Mucosa of rectum (tissue), 2 donors: ENCODE measurements at regions not wholly inside any gene's neighbourhood (a gene's known extent, or its start where the extent isn't known, plus 50 kb on each side); places are given as distances from the start of the nearest gene placed in this dataset.
"Not testable (repeated sequence)": the region's sequence is repeated elsewhere in the genome, so short reads cannot be mapped to it uniquely, and the experiment has no call there.

Source experiments
- H3K27ac ChIP-seq, 2 donors: one replicate each; pipeline ENCODE4 v1.7.0; 2013; ENCODE audit warnings: inconsistent platforms in 2 of 2, low read depth in 2 of 2, low read length in 2 of 2
- H3K27me3 ChIP-seq, 2 donors: one replicate each; pipeline ENCODE4 v1.7.0; 2013; ENCODE audit warnings: low read length in 2 of 2; ENCODE audit not compliant: control insufficient read depth in 2 of 2, insufficient read depth in 2 of 2
- H3K36me3 ChIP-seq, 2 donors: one replicate each; pipeline ENCODE4 v1.7.0; 2013; ENCODE audit warnings: low read length in 2 of 2; ENCODE audit not compliant: control insufficient read depth in 2 of 2, insufficient read depth in 2 of 2
- H3K4me1 ChIP-seq, 2 donors: one replicate each; pipeline ENCODE4 v1.7.0; 2013; ENCODE audit warnings: low read length in 2 of 2, mild to moderate bottlenecking in 1 of 2; ENCODE audit not compliant: control insufficient read depth in 2 of 2, insufficient read depth in 2 of 2
- H3K4me3 ChIP-seq, 2 donors: one replicate each; pipeline ENCODE4 v1.7.0; 2013; ENCODE audit warnings: low read length in 2 of 2
- H3K9ac ChIP-seq, 2 donors: one replicate each; pipeline ENCODE4 v1.7.0; 2013; ENCODE audit warnings: low read length in 2 of 2, low read depth in 1 of 2, mild to moderate bottlenecking in 1 of 2
- H3K9me3 ChIP-seq, 2 donors: one replicate each; pipeline ENCODE4 v1.7.0; 2013; ENCODE audit warnings: low read length in 2 of 2; ENCODE audit not compliant: control insufficient read depth in 2 of 2
- donor health status: healthy.
- donor health status: Normal muscosa, but diverticular disease.

- no peaks in the 10 kb centered on the region for H3K27me3 ChIP-seq
- no peaks in the 10 kb centered on the region for H3K9me3 ChIP-seq
- H3K27ac ChIP-seq, result no peak overlapping the region
- H3K4me1 ChIP-seq, result no peaks in the 10 kb centered on the region
- no peak overlapping the region for H3K9ac ChIP-seq
- no peak overlapping the region for H3K4me3 ChIP-seq
- H3K36me3 ChIP-seq, result no peaks in the 10 kb centered on the region
These were observed 129.2 kb downstream of the MYCN start for GRCh38 chr2:16069663-16069932.

- Histone ChIP-seq H3K27me3 (no peaks in the 10 kb centered on the region), H3K36me3 (no peaks in the 10 kb centered on the region), H3K9me3 (no peaks in the 10 kb centered on the region), H3K9ac (no peak overlapping the region), H3K27ac (no peak overlapping the region), H3K4me1 (no peaks in the 10 kb centered on the region), H3K4me3 (no peak overlapping the region)
These were observed 128.2 kb downstream of the MYCN start for GRCh38 chr2:16068552-16068940.

GRCh38 chr2:16067866-16068551 lies 127.7 kb downstream of the MYCN start:
- H3K27me3 ChIP-seq, result no peaks in the 10 kb centered on the region
- no peak overlapping the region for H3K27ac ChIP-seq
- H3K36me3 ChIP-seq, result no peaks in the 10 kb centered on the region
- H3K4me1 ChIP-seq, result no peaks in the 10 kb centered on the region
- no peak overlapping the region for H3K4me3 ChIP-seq
- H3K9me3 ChIP-seq, result no peaks in the 10 kb centered on the region
- H3K9ac ChIP-seq, result no peak overlapping the region

- no peak overlapping the region for H3K4me3 ChIP-seq
- H3K9me3 ChIP-seq, result no peaks in the 10 kb centered on the region
- H3K27ac ChIP-seq, result no peak overlapping the region
- no peaks in the 10 kb centered on the region for H3K36me3 ChIP-seq
- no peak overlapping the region for H3K9ac ChIP-seq
- no peaks in the 10 kb centered on the region for H3K27me3 ChIP-seq
- no peaks in the 10 kb centered on the region for H3K4me1 ChIP-seq
These were observed 127.1 kb downstream of the MYCN start for GRCh38 chr2:16067444-16067843.

- no peaks in the 10 kb centered on the region for H3K27me3 ChIP-seq
- no peak overlapping the region for H3K9ac ChIP-seq
- H3K4me1 ChIP-seq, result no peaks in the 10 kb centered on the region
- H3K4me3 ChIP-seq, result no peak overlapping the region
- no peaks in the 10 kb centered on the region for H3K9me3 ChIP-seq
- H3K36me3 ChIP-seq, result no peaks in the 10 kb centered on the region
- H3K27ac ChIP-seq, result no peak overlapping the region
These were observed 126.7 kb downstream of the MYCN start for GRCh38 chr2:16067037-16067406.

GRCh38 chr2:16066261-16067036 lies 126.1 kb downstream of the MYCN start:
- Histone ChIP-seq H3K27me3 (no peaks in the 10 kb centered on the region), H3K9ac (no peak overlapping the region), H3K4me1 (no peaks in the 10 kb centered on the region), H3K4me3 (no peak overlapping the region), H3K27ac (no peak overlapping the region), H3K9me3 (no peaks in the 10 kb centered on the region), H3K36me3 (no peaks in the 10 kb centered on the region)

GRCh38 chr2:16065272-16066069 lies 125.1 kb downstream of the MYCN start:
- not testable (repeated sequence) for H3K36me3 ChIP-seq, H3K4me1 ChIP-seq, H3K27me3 ChIP-seq, H3K4me3 ChIP-seq, H3K9me3 ChIP-seq, H3K27ac ChIP-seq, H3K9ac ChIP-seq

GRCh38 chr2:16064745-16065144 lies 124.4 kb downstream of the MYCN start:
- no peak overlapping the region for H3K27ac ChIP-seq
- no peak overlapping the region for H3K4me3 ChIP-seq
- H3K36me3 ChIP-seq, result no peaks in the 10 kb centered on the region
- H3K27me3 ChIP-seq, result no peaks in the 10 kb centered on the region
- no peaks in the 10 kb centered on the region for H3K4me1 ChIP-seq
- no peaks in the 10 kb centered on the region for H3K9me3 ChIP-seq
- H3K9ac ChIP-seq, result no peak overlapping the region

- H3K9ac ChIP-seq, result no peak overlapping the region
- no peaks in the 10 kb centered on the region for H3K36me3 ChIP-seq
- H3K4me1 ChIP-seq, result no peaks in the 10 kb centered on the region
- H3K27me3 ChIP-seq, result no peaks in the 10 kb centered on the region
- no peak overlapping the region for H3K27ac ChIP-seq
- H3K4me3 ChIP-seq, result no peak overlapping the region
- no peaks in the 10 kb centered on the region for H3K9me3 ChIP-seq
These were observed 123.7 kb downstream of the MYCN start for GRCh38 chr2:16063955-16064633.
